AG09319 (cell line): ENCODE measurements at regions not wholly inside any gene's neighbourhood (a gene's known extent, or its start where the extent isn't known, plus 50 kb on each side); places are given as distances from the start of the nearest gene placed in this dataset.

Source experiments
- DNase-seq: peaks from one replicate; pipeline ENCODE4 v3.0.0-alpha.2; 2010; ENCODE audit warnings: low read depth; ENCODE audit errors: extremely low read depth
- TF ChIP-seq, protein P1 (sequence below): IDR thresholded peaks from 2 replicates; pipeline ENCODE4 v1.5.1; 2011; ENCODE audit warnings: low read depth, mild to moderate bottlenecking, inconsistent platforms, low read length, moderate library complexity

DNA sequence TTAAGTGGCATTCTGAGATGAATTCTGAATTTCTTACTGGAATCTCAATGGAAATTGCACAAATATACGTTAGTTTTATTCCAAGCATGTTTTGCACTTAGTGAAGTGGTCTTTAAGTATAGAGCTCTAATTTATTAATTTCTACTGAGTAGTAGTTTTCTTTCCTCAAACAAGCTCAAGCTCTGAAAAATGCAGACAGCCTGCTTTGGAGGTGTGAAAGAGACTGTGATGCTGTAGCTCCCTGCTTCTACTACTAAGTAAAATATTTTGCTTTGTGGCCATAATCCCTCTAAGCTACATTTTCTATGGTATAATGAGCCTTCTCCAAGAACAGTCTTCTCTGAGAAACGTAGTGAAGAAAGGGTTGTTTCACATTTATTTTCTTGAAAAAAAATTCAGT is 243.5 kb upstream of the HS3ST5 start:
- TF ChIP-seq, protein P1, sequence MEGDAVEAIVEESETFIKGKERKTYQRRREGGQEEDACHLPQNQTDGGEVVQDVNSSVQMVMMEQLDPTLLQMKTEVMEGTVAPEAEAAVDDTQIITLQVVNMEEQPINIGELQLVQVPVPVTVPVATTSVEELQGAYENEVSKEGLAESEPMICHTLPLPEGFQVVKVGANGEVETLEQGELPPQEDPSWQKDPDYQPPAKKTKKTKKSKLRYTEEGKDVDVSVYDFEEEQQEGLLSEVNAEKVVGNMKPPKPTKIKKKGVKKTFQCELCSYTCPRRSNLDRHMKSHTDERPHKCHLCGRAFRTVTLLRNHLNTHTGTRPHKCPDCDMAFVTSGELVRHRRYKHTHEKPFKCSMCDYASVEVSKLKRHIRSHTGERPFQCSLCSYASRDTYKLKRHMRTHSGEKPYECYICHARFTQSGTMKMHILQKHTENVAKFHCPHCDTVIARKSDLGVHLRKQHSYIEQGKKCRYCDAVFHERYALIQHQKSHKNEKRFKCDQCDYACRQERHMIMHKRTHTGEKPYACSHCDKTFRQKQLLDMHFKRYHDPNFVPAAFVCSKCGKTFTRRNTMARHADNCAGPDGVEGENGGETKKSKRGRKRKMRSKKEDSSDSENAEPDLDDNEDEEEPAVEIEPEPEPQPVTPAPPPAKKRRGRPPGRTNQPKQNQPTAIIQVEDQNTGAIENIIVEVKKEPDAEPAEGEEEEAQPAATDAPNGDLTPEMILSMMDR: no peak
- no peak for DNase-seq

- no peak for DNase-seq
- TF ChIP-seq, protein P1: no peak
These were observed 238.5 kb upstream of the HS3ST5 start for GRCh38 chr6:114581293-114581692.

DNA sequence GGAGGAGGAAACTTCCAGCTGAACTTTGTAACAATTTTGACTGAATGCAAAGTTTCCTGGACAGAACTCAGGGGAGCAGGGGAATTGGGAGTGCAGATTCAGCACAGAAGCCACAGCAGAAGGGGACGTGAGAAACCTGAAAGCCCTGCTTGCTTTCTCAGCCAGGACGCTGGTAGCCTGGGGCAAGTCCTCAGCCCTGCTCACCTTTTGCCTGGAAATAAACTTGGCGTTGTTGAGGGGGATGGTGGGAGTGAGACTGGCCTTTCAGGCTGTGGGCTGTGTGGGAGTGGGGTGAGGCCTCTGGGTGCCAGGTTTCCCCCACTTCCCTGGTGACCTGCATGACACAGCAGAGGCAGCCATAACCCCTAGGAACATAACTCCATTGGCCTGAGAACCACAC is 238.1 kb upstream of the HS3ST5 start:
- no peak for DNase-seq
- TF ChIP-seq, protein P1: no peak

DNA sequence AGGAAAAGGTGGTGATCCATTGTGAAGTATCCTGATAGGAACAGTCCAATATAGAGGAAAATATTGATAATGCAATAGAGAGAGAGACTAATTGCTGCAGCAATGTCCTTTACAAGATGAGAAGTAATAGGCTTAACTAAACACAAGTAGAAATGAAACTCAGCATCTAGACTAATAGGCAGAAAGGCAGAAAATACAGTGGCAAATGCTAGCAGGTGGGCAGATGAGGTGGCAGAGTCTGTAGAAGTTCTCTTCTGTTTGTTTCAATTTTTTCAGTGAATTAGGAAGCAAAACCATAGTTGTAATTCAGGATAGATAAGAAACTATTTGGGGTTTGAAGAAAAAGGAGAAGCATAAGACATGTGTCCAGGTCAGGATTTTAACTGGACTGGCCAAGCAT is 236.7 kb upstream of the HS3ST5 start:
- TF ChIP-seq, protein P1: no peak
- DNase-seq: no peak

DNA sequence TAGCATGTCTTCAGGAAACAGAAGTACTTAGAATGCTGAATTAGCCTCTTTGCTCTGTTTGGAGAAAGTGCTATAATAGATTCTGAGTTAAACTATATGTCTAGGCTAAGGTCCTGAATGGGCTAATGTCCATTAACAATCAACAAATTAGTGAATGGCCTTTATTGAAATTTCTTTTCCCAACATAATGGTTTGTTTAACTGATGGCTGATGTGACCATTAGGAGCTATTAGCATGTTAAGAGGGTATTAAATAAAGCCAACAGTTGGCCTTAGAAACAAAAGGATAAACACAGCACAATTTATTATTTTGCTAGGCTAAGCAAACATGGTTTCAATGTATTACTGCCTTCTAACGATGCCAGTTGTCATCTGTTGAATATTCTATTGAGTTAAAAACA is 234.3 kb upstream of the HS3ST5 start:
- TF ChIP-seq, protein P1: no peak
- DNase-seq: no peak

DNA sequence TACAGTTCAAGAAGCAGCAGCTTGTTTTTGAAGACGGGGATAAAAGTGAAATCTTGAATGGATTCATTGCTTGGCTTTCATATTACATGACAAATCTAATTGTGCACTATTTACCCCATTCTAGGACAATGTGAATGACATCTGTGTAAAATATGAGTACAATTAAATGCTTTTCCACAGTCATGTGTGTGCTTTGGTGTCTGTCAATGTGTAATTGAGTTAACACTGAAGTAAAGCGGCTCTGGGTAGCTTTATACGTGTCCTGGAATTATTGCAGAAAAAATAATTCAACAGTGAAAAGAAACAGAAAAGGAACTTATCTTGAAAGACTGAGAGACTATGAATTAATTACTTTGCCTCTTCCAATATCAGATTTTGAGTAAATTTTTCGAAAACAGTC is 233.5 kb upstream of the HS3ST5 start:
- TF ChIP-seq, protein P1: no peak
- DNase-seq: no peak

DNA sequence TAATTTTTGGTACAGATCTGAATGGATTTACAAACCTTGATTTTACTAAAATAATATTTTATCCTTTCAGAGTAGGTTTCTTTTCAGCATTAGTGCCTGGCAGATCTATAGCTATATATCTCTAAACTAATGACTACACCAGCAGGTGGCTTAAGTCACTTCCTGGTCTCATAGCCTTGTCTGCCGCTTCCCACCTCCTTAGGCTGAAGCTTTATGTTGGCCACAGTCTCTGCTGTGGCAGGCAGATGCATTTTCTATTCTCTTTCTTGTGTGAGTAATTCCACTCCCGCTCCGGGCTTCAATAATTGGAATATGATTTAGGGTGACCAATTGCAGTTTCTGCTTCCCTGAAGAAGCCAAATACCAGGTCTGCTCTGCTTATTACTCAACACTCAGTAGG is 226.8 kb upstream of the HS3ST5 start:
- TF ChIP-seq, protein P1: no peak
- no peak for DNase-seq
